ENCODE measurements at regions not wholly inside any gene's neighbourhood (a gene's known extent, or its start where the extent isn't known, plus 50 kb on each side); places are given as distances from the start of the nearest gene placed in this dataset.
A peak's percentile ranks its signal among the peaks of the same experiment; 100 is the strongest.

DNA sequence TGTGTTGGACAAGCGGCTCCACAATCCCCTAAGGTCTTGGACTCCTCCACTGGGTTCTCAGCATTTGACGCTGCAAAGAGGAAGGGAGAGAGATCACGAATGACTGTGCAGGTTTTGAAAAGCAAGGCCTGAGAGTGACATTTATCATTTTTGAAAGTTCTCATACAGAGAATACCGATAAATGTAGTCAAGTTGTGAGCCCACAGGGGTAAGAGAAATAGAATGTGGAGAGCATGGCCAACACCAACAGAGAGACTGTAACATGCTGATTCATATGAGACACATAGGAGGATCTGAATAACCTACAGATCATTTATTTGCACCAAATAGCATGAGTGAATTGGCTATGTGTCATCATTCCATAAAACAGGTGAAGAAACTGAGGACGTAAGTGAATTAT is 230.5 kb upstream of the MBL2 start:
- TF ChIP-seq, protein P1, sequence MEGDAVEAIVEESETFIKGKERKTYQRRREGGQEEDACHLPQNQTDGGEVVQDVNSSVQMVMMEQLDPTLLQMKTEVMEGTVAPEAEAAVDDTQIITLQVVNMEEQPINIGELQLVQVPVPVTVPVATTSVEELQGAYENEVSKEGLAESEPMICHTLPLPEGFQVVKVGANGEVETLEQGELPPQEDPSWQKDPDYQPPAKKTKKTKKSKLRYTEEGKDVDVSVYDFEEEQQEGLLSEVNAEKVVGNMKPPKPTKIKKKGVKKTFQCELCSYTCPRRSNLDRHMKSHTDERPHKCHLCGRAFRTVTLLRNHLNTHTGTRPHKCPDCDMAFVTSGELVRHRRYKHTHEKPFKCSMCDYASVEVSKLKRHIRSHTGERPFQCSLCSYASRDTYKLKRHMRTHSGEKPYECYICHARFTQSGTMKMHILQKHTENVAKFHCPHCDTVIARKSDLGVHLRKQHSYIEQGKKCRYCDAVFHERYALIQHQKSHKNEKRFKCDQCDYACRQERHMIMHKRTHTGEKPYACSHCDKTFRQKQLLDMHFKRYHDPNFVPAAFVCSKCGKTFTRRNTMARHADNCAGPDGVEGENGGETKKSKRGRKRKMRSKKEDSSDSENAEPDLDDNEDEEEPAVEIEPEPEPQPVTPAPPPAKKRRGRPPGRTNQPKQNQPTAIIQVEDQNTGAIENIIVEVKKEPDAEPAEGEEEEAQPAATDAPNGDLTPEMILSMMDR (conservative IDR thresholded peaks at IDR 0.05): no peak
- Histone ChIP-seq H3K4me3 (ENCODE audit: low read length) (no peak overlapping the region), H3K9me3 (ENCODE audit: control insufficient read depth, low read length) (no peaks in the 10 kb centered on the region), H3K4me1 (ENCODE audit: control insufficient read depth, insufficient read depth, low read length) (no peaks in the 10 kb centered on the region), H3K36me3 (ENCODE audit: control insufficient read depth, insufficient read depth, low read length) (no peaks in the 10 kb centered on the region), H3K27ac (ENCODE audit: low read depth, low read length) (no peak overlapping the region), H3K9ac (ENCODE audit: extremely low read depth, low read length, poor library complexity, severe bottlenecking) (no peak overlapping the region), H3K27me3 (ENCODE audit: control insufficient read depth, insufficient read depth, low read length, poor library complexity, severe bottlenecking) (no peaks in the 10 kb centered on the region)
- Mint-ChIP-seq H3K27ac (no peak overlapping the region), H3K4me3 (no peak overlapping the region), H3K36me3 (ENCODE audit: low read depth) (no peaks in the 10 kb centered on the region), H3K27me3 (ENCODE audit: insufficient read depth) (no peaks in the 10 kb centered on the region), H3K9me3 (no peaks in the 10 kb centered on the region), H3K4me1 (peaks cover 16% of the 10 kb centered on the region)
- no peak for DNase-seq
- WGBS, 2 experiments (ENCODE audit: insufficient coverage in 1 of 2, insufficient read length in 1 of 2): 94 to 97% methylated on average over 5 of the region's 5 CpGs

- Mint-ChIP-seq H3K4me3 (no peak overlapping the region), H3K36me3 (ENCODE audit: low read depth) (peaks cover 5% of the 10 kb centered on the region), H3K9me3 (peaks cover 11% of the 10 kb centered on the region), H3K4me1 (peaks cover 14% of the 10 kb centered on the region), H3K27me3 (ENCODE audit: insufficient read depth) (no peaks in the 10 kb centered on the region), H3K27ac (no peak overlapping the region)
- no peak overlapping the region for H3K9ac ChIP-seq (ENCODE audit: extremely low read depth, low read length, poor library complexity, severe bottlenecking)
- no peak overlapping the region for H3K4me3 ChIP-seq (ENCODE audit: low read length)
- DNase-seq: no peak
- TF ChIP-seq, protein P1 (conservative IDR thresholded peaks at IDR 0.05): no peak
- no peaks in the 10 kb centered on the region for H3K4me1 ChIP-seq (ENCODE audit: control insufficient read depth, insufficient read depth, low read length)
- no peaks in the 10 kb centered on the region for H3K9me3 ChIP-seq (ENCODE audit: control insufficient read depth, low read length)
- 100% methylated on average over 1 of the region's 2 CpGs; no CpG with 5 or more reads in 1 of the 2 experiments for WGBS, 2 experiments (ENCODE audit: insufficient coverage in 1 of 2, insufficient read length in 1 of 2)
- no peaks in the 10 kb centered on the region for H3K36me3 ChIP-seq (ENCODE audit: control insufficient read depth, insufficient read depth, low read length)
- no peak overlapping the region for H3K27ac ChIP-seq (ENCODE audit: low read depth, low read length)
- no peaks in the 10 kb centered on the region for H3K27me3 ChIP-seq (ENCODE audit: control insufficient read depth, insufficient read depth, low read length, poor library complexity, severe bottlenecking)
Observed at GRCh38 chr10:52999681-53000080, 227.1 kb upstream of the MBL2 start.

GRCh38 chr10:52999258-52999657 is 226.7 kb upstream of the MBL2 start:
- no peak overlapping the region for H3K9ac ChIP-seq (ENCODE audit: extremely low read depth, low read length, poor library complexity, severe bottlenecking)
- H3K9me3 ChIP-seq (ENCODE audit: control insufficient read depth, low read length): no peaks in the 10 kb centered on the region
- DNase-seq: no peak
- peaks cover 11% of the 10 kb centered on the region for H3K9me3 Mint-ChIP-seq
- no peaks in the 10 kb centered on the region for H3K27me3 ChIP-seq (ENCODE audit: control insufficient read depth, insufficient read depth, low read length, poor library complexity, severe bottlenecking)
- WGBS, 2 experiments (ENCODE audit: insufficient coverage in 1 of 2, insufficient read length in 1 of 2): 92% methylated on average over 2 of the region's 2 CpGs; no CpG with 5 or more reads in 1 of the 2 experiments
- H3K36me3 Mint-ChIP-seq (ENCODE audit: low read depth): peaks cover 5% of the 10 kb centered on the region
- H3K4me1 ChIP-seq (ENCODE audit: control insufficient read depth, insufficient read depth, low read length): no peaks in the 10 kb centered on the region
- peaks cover 14% of the 10 kb centered on the region for H3K4me1 Mint-ChIP-seq
- no peaks in the 10 kb centered on the region for H3K27me3 Mint-ChIP-seq (ENCODE audit: insufficient read depth)
- no peak overlapping the region for H3K27ac ChIP-seq (ENCODE audit: low read depth, low read length)
- peak overlapping the region; percentile 80 for H3K27ac Mint-ChIP-seq
- TF ChIP-seq, protein P1 (conservative IDR thresholded peaks at IDR 0.05): no peak
- no peaks in the 10 kb centered on the region for H3K36me3 ChIP-seq (ENCODE audit: control insufficient read depth, insufficient read depth, low read length)
- no peak overlapping the region for H3K4me3 ChIP-seq (ENCODE audit: low read length)
- no peak overlapping the region for H3K4me3 Mint-ChIP-seq

All from endodermal cell (in vitro differentiated cells).